ENCODE measurements at regions not wholly inside any gene's neighbourhood (a gene's known extent, or its start where the extent isn't known, plus 50 kb on each side); places are given as distances from the start of the nearest gene placed in this dataset.
A peak's percentile ranks its signal among the peaks of the same experiment; 100 is the strongest.

- no peaks in the 10 kb centered on the region for H3K4me1 ChIP-seq (ENCODE audit: insufficient read depth)
- H3K79me2 ChIP-seq (ENCODE audit: insufficient read depth), result no peaks in the 10 kb centered on the region
- in situ Hi-C loops (cut with MboI), result no loop called here
- no peaks in the 10 kb centered on the region for H3K9me2 ChIP-seq (ENCODE audit: insufficient read depth)
- TF ChIP-seq EZH2 (IDR thresholded peaks at IDR 0.05; ENCODE audit: insufficient read depth, poor library complexity, severe bottlenecking) (no peak), EZH2phosphoT487 (IDR thresholded peaks at IDR 0.05; ENCODE audit: insufficient read depth, low read depth) (no peak)
- no peak for DNase-seq
- H3K4me2 ChIP-seq (ENCODE audit: unreplicated experiment), result no peak overlapping the region
- H3K27me3 ChIP-seq (replicated peaks; ENCODE audit: insufficient read depth), result no peaks in the 10 kb centered on the region
- no peaks in the 10 kb centered on the region for H3F3A ChIP-seq (ENCODE audit: insufficient read depth)
- H3K4me3 ChIP-seq, result no peak overlapping the region
- H3K27ac ChIP-seq, result no peak overlapping the region
- no peaks in the 10 kb centered on the region for H3K9me3 ChIP-seq (ENCODE audit: low read depth)
- no peaks in the 10 kb centered on the region for H3K36me3 ChIP-seq (ENCODE audit: low read depth)
- no peak overlapping the region for H3K9ac ChIP-seq
- H4K20me1 ChIP-seq (ENCODE audit: insufficient read depth), result no peaks in the 10 kb centered on the region
- 58 to 60% methylated on average over 8 of the region's 8 CpGs for WGBS, 2 experiments (ENCODE audit: low coverage in 1 of 2, low lambda C conversion rate in 2 of 2, missing lambda C conversion rate in 2 of 2)
- H2AFZ ChIP-seq, result no peak overlapping the region
Measured at GRCh38 chr2:122307763-122308162, 552.3 kb downstream of the TSN start.

DNA sequence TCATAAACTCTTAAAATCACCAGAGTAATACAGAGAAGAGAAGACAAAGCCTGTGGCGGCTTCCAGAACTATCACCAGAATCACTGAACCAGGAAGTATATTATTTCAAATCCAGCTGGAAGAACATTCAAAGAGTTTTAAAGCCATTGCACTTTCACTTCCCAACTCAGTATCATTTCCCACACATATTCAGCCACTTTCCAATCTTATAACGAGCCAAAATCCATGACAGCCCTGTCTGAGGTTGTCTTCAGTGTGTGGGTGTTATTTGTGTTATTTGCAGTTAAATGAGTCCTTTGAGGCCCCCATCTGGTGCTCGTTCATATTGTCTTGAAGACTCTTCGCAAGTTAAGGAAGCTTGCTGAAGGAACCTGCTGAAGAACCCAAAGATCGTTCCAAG lies 559.9 kb downstream of the TSN start:
- in situ Hi-C loops (cut with MboI), result no loop called here
- Histone ChIP-seq H4K20me1 (ENCODE audit: insufficient read depth) (no peaks in the 10 kb centered on the region), H3K9ac (no peak overlapping the region), H3K27ac (no peak overlapping the region), H3K9me2 (ENCODE audit: insufficient read depth) (no peaks in the 10 kb centered on the region), H3K27me3 (replicated peaks; ENCODE audit: insufficient read depth) (no peaks in the 10 kb centered on the region), H2AFZ (no peak overlapping the region), H3F3A (ENCODE audit: insufficient read depth) (peaks cover 5% of the 10 kb centered on the region; the same call in 1 of the 2 replicates), H3K79me2 (ENCODE audit: insufficient read depth) (no peaks in the 10 kb centered on the region), H3K4me1 (ENCODE audit: insufficient read depth) (0 out of 2 replicates have a peak, but pooled peaks cover 10% of the 10 kb centered on the region), H3K4me2 (ENCODE audit: unreplicated experiment) (no peak overlapping the region), H3K9me3 (ENCODE audit: low read depth) (no peaks in the 10 kb centered on the region), H3K36me3 (ENCODE audit: low read depth) (no peaks in the 10 kb centered on the region), H3K4me3 (no peak overlapping the region)
- DNase-seq, result no peak
- no peak for TF ChIP-seq EZH2phosphoT487 (IDR thresholded peaks at IDR 0.05; ENCODE audit: insufficient read depth, low read depth)
- no peak for TF ChIP-seq EZH2 (IDR thresholded peaks at IDR 0.05; ENCODE audit: insufficient read depth, poor library complexity, severe bottlenecking)
- 46 to 65% methylated on average over 5 of the region's 5 CpGs for WGBS, 2 experiments (ENCODE audit: low coverage in 1 of 2, low lambda C conversion rate in 2 of 2, missing lambda C conversion rate in 2 of 2)

DNA sequence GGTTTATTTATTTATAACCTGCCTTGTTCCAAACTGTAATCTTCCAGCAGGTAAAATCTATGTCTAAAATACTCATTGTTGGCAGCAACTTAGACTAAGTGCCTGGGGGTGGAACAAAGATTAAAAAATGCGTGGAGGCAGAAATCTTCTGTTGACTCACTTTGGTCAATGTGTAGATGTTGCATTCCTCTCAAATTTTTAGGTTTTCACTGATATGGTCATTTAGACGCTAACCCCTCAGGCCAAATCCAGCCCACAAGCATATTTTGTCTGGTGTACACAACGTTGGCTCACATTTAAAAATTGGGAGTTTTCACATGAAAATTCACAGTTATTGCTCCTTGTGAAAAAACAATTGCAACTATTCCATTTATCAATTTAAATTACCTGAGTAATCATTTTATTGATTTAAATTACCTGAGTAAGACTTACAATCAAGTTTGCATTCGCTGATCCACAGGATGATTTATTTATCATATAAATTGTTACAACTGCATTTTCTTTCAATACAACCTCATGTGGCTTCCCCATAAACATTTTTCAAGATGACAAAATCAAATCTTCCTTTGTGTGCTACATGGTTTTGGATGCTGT lies 564.2 kb downstream of the TSN start:
- H3K79me2 ChIP-seq (ENCODE audit: insufficient read depth), result no peaks in the 10 kb centered on the region
- H3K9me3 ChIP-seq (ENCODE audit: low read depth), result no peaks in the 10 kb centered on the region
- H3F3A ChIP-seq (ENCODE audit: insufficient read depth), result peaks cover 5% of the 10 kb centered on the region; the same call in 1 of the 2 replicates
- no peak overlapping the region for H3K4me3 ChIP-seq
- H3K4me2 ChIP-seq (ENCODE audit: unreplicated experiment), result peak overlapping the region; percentile 7
- H3K36me3 ChIP-seq (ENCODE audit: low read depth), result no peaks in the 10 kb centered on the region
- H3K27me3 ChIP-seq (replicated peaks; ENCODE audit: insufficient read depth), result no peaks in the 10 kb centered on the region
- in situ Hi-C loops (cut with MboI), result no loop called here
- 0 out of 2 replicates have a peak, but pooled peaks cover 10% of the 10 kb centered on the region for H3K4me1 ChIP-seq (ENCODE audit: insufficient read depth)
- H3K9me2 ChIP-seq (ENCODE audit: insufficient read depth), result no peaks in the 10 kb centered on the region
- H3K9ac ChIP-seq, result no peak overlapping the region
- H3K27ac ChIP-seq, result no peak overlapping the region
- DNase-seq, result peak; percentile 43
- H2AFZ ChIP-seq, result no peak overlapping the region
- WGBS, 2 experiments (ENCODE audit: low coverage in 1 of 2, low lambda C conversion rate in 2 of 2, missing lambda C conversion rate in 2 of 2), result 30 to 40% methylated on average over 4 of the region's 4 CpGs
- no peaks in the 10 kb centered on the region for H4K20me1 ChIP-seq (ENCODE audit: insufficient read depth)
- no peak for TF ChIP-seq EZH2 (IDR thresholded peaks at IDR 0.05; ENCODE audit: insufficient read depth, poor library complexity, severe bottlenecking)

DNA sequence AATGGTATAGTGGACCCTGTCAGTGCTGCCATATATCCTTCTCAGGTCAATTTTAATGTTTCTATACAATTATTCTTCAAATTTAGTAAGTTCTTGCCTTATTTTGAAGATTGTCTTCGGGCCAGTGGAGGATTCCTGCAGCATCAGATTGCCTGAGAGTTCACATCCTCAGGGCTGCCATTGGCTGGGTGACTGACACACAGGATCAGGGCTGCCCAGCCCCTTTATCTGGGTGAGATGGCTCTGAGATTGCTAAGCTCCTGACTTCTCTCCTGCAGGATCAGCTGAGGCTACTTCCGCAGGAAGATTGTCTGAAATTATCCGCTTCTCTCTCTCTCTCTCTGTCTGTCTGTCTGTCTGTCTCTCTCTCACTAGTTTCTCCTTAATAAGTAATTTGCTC lies 567.4 kb downstream of the TSN start:
- no peaks in the 10 kb centered on the region for H3K9me3 ChIP-seq (ENCODE audit: low read depth)
- H3K27me3 ChIP-seq (replicated peaks; ENCODE audit: insufficient read depth), result no peaks in the 10 kb centered on the region
- 64 to 72% methylated on average over 3 of the region's 3 CpGs for WGBS, 2 experiments (ENCODE audit: low coverage in 1 of 2, low lambda C conversion rate in 2 of 2, missing lambda C conversion rate in 2 of 2)
- 0 out of 2 replicates have a peak, but pooled peaks cover 10% of the 10 kb centered on the region for H3K4me1 ChIP-seq (ENCODE audit: insufficient read depth)
- H2AFZ ChIP-seq, result no peak overlapping the region
- H3K79me2 ChIP-seq (ENCODE audit: insufficient read depth), result no peaks in the 10 kb centered on the region
- H3F3A ChIP-seq (ENCODE audit: insufficient read depth), result peaks cover 5% of the 10 kb centered on the region; the same call in 1 of the 2 replicates
- H3K27ac ChIP-seq, result no peak overlapping the region
- H3K4me2 ChIP-seq (ENCODE audit: unreplicated experiment), result no peak overlapping the region
- H3K9me2 ChIP-seq (ENCODE audit: insufficient read depth), result no peaks in the 10 kb centered on the region
- DNase-seq, result no peak
- no peak overlapping the region for H3K9ac ChIP-seq
- in situ Hi-C loops (cut with MboI), result no loop called here
- TF ChIP-seq EZH2 (IDR thresholded peaks at IDR 0.05; ENCODE audit: insufficient read depth, poor library complexity, severe bottlenecking), result no peak
- TF ChIP-seq EZH2phosphoT487 (IDR thresholded peaks at IDR 0.05; ENCODE audit: insufficient read depth, low read depth), result no peak
- H3K4me3 ChIP-seq, result no peak overlapping the region
- no peaks in the 10 kb centered on the region for H4K20me1 ChIP-seq (ENCODE audit: insufficient read depth)
- H3K36me3 ChIP-seq (ENCODE audit: low read depth), result no peaks in the 10 kb centered on the region
